Activated naive CD8-positive, alpha-beta T cell (primary cell): ENCODE measurements at regions not wholly inside any gene's neighbourhood (a gene's known extent, or its start where the extent isn't known, plus 50 kb on each side); places are given as distances from the start of the nearest gene placed in this dataset.
"Not testable (repeated sequence)": the region's sequence is repeated elsewhere in the genome, so short reads cannot be mapped to it uniquely, and the experiment has no call there.

Source experiments
- H3K27ac Mint-ChIP-seq: one replicate; pipeline ENCODE4 v1.8.0; 2021; ENCODE audit warnings: mixed read lengths
- H3K27me3 Mint-ChIP-seq: one replicate; pipeline ENCODE4 v1.8.0; 2021; ENCODE audit warnings: mixed read lengths
- H3K36me3 Mint-ChIP-seq: one replicate; pipeline ENCODE4 v1.8.0; 2021; ENCODE audit warnings: mixed read lengths
- H3K4me1 Mint-ChIP-seq: one replicate; pipeline ENCODE4 v1.8.0; 2021; ENCODE audit warnings: low read depth, mixed read lengths
- H3K4me3 Mint-ChIP-seq: one replicate; pipeline ENCODE4 v1.8.0; 2021; ENCODE audit warnings: mild to moderate bottlenecking, mixed read lengths
- H3K9me3 Mint-ChIP-seq: one replicate; pipeline ENCODE4 v1.8.0; 2021; ENCODE audit warnings: low read depth, mixed read lengths

GRCh38 chr4:181802207-181802606 is 441.0 kb upstream of the TENM3 start:
- no peaks in the 10 kb centered on the region for H3K36me3 Mint-ChIP-seq

GRCh38 chr4:181807771-181808170 is 435.4 kb upstream of the TENM3 start:
- H3K36me3 Mint-ChIP-seq = no peaks in the 10 kb centered on the region
- no peaks in the 10 kb centered on the region for H3K27me3 Mint-ChIP-seq
- no peaks in the 10 kb centered on the region for H3K9me3 Mint-ChIP-seq
- no peak overlapping the region for H3K27ac Mint-ChIP-seq
- no peak overlapping the region for H3K4me3 Mint-ChIP-seq
- H3K4me1 Mint-ChIP-seq = no peaks in the 10 kb centered on the region

More at GRCh38 chr4:181802207-181802606, 441.0 kb upstream of the TENM3 start:
- H3K4me3 Mint-ChIP-seq = no peak overlapping the region
- H3K4me1 Mint-ChIP-seq = no peaks in the 10 kb centered on the region
- H3K9me3 Mint-ChIP-seq = no peaks in the 10 kb centered on the region
- no peaks in the 10 kb centered on the region for H3K27me3 Mint-ChIP-seq
- H3K27ac Mint-ChIP-seq = no peak overlapping the region

- Mint-ChIP-seq H3K27ac (no peak overlapping the region), H3K9me3 (peaks cover 4% of the 10 kb centered on the region), H3K27me3 (no peaks in the 10 kb centered on the region), H3K36me3 (no peaks in the 10 kb centered on the region), H3K4me3 (no peak overlapping the region), H3K4me1 (no peaks in the 10 kb centered on the region)
Measured at GRCh38 chr4:181810711-181811110, 432.5 kb upstream of the TENM3 start.

- H3K27ac Mint-ChIP-seq, H3K4me3 Mint-ChIP-seq, H3K4me1 Mint-ChIP-seq, H3K9me3 Mint-ChIP-seq, H3K27me3 Mint-ChIP-seq, H3K36me3 Mint-ChIP-seq: not testable (repeated sequence)
Measured at GRCh38 chr4:181811550-181811949, 431.7 kb upstream of the TENM3 start.

GRCh38 chr4:181819946-181820345 is 423.3 kb upstream of the TENM3 start:
- Mint-ChIP-seq H3K27me3 (no peaks in the 10 kb centered on the region), H3K4me3 (no peak overlapping the region), H3K36me3 (no peaks in the 10 kb centered on the region), H3K4me1 (no peaks in the 10 kb centered on the region), H3K9me3 (peaks cover 9% of the 10 kb centered on the region), H3K27ac (no peak overlapping the region)

- Mint-ChIP-seq H3K27me3 (no peaks in the 10 kb centered on the region), H3K4me1 (no peaks in the 10 kb centered on the region), H3K4me3 (no peak overlapping the region), H3K9me3 (peaks cover 9% of the 10 kb centered on the region), H3K27ac (no peak overlapping the region), H3K36me3 (no peaks in the 10 kb centered on the region)
Measured at GRCh38 chr4:181820553-181820952, 422.6 kb upstream of the TENM3 start.

- Mint-ChIP-seq H3K9me3 (peaks cover 4% of the 10 kb centered on the region), H3K36me3 (no peaks in the 10 kb centered on the region), H3K27me3 (no peaks in the 10 kb centered on the region), H3K4me3 (no peak overlapping the region), H3K4me1 (no peaks in the 10 kb centered on the region), H3K27ac (no peak overlapping the region)
Measured at GRCh38 chr4:181821039-181822004, 421.9 kb upstream of the TENM3 start.

- Mint-ChIP-seq H3K4me1 (no peaks in the 10 kb centered on the region), H3K36me3 (no peaks in the 10 kb centered on the region), H3K27ac (no peak overlapping the region), H3K9me3 (peaks cover 4% of the 10 kb centered on the region), H3K27me3 (no peaks in the 10 kb centered on the region), H3K4me3 (no peak overlapping the region)
Measured at GRCh38 chr4:181822005-181822375, 421.2 kb upstream of the TENM3 start.

- Mint-ChIP-seq H3K9me3 (peaks cover 4% of the 10 kb centered on the region), H3K36me3 (no peaks in the 10 kb centered on the region), H3K27me3 (no peaks in the 10 kb centered on the region), H3K27ac (no peak overlapping the region), H3K4me1 (no peaks in the 10 kb centered on the region), H3K4me3 (no peak overlapping the region)
Measured at GRCh38 chr4:181823183-181823582, 420.0 kb upstream of the TENM3 start.

- H3K27me3 Mint-ChIP-seq = no peaks in the 10 kb centered on the region
- H3K36me3 Mint-ChIP-seq = no peaks in the 10 kb centered on the region
- H3K4me3 Mint-ChIP-seq = no peak overlapping the region
- peaks cover 4% of the 10 kb centered on the region for H3K9me3 Mint-ChIP-seq
- no peak overlapping the region for H3K27ac Mint-ChIP-seq
- H3K4me1 Mint-ChIP-seq = no peaks in the 10 kb centered on the region
Measured at GRCh38 chr4:181823645-181824044, 419.6 kb upstream of the TENM3 start.

- Mint-ChIP-seq H3K36me3 (no peaks in the 10 kb centered on the region), H3K9me3 (no peaks in the 10 kb centered on the region), H3K27me3 (no peaks in the 10 kb centered on the region), H3K27ac (no peak overlapping the region), H3K4me3 (no peak overlapping the region), H3K4me1 (no peaks in the 10 kb centered on the region)
Measured at GRCh38 chr4:181825564-181825963, 417.6 kb upstream of the TENM3 start.

- Mint-ChIP-seq H3K4me3 (no peak overlapping the region), H3K4me1 (no peaks in the 10 kb centered on the region), H3K27me3 (no peaks in the 10 kb centered on the region), H3K9me3 (no peaks in the 10 kb centered on the region), H3K36me3 (no peaks in the 10 kb centered on the region), H3K27ac (no peak overlapping the region)
Measured at GRCh38 chr4:181827246-181827645, 416.0 kb upstream of the TENM3 start.

GRCh38 chr4:181830404-181831035 is 412.7 kb upstream of the TENM3 start:
- no peaks in the 10 kb centered on the region for H3K36me3 Mint-ChIP-seq
- no peak overlapping the region for H3K27ac Mint-ChIP-seq
- H3K4me1 Mint-ChIP-seq = no peaks in the 10 kb centered on the region
- H3K4me3 Mint-ChIP-seq = no peak overlapping the region
- no peaks in the 10 kb centered on the region for H3K9me3 Mint-ChIP-seq
- no peaks in the 10 kb centered on the region for H3K27me3 Mint-ChIP-seq

- H3K4me1 Mint-ChIP-seq = no peaks in the 10 kb centered on the region
- no peaks in the 10 kb centered on the region for H3K9me3 Mint-ChIP-seq
- no peak overlapping the region for H3K27ac Mint-ChIP-seq
- H3K4me3 Mint-ChIP-seq = no peak overlapping the region
- no peaks in the 10 kb centered on the region for H3K27me3 Mint-ChIP-seq
- no peaks in the 10 kb centered on the region for H3K36me3 Mint-ChIP-seq
Measured at GRCh38 chr4:181834071-181834470, 409.1 kb upstream of the TENM3 start.

- no peaks in the 10 kb centered on the region for H3K4me1 Mint-ChIP-seq
Measured at GRCh38 chr4:181835348-181835747, 407.9 kb upstream of the TENM3 start.

More at GRCh38 chr4:181835348-181835747, 407.9 kb upstream of the TENM3 start:
- Mint-ChIP-seq H3K36me3 (no peaks in the 10 kb centered on the region), H3K27me3 (no peaks in the 10 kb centered on the region), H3K4me3 (no peak overlapping the region), H3K27ac (no peak overlapping the region), H3K9me3 (no peaks in the 10 kb centered on the region)
